ENCODE measurements at regions not wholly inside any gene's neighbourhood (a gene's known extent, or its start where the extent isn't known, plus 50 kb on each side); places are given as distances from the start of the nearest gene placed in this dataset.

- TF ChIP-seq POLR2A (IDR thresholded peaks at IDR 0.05; ENCODE audit: low read length) (no peak), RAD21 (conservative IDR thresholded peaks at IDR 0.05 in 1 of 2, IDR thresholded peaks at IDR 0.05 in 1 of 2) (peak; percentile 31 to 39; a peak in 3 of 5 replicates), CTCF (IDR thresholded peaks at IDR 0.05) (peak; percentile 63), ELK1 (IDR thresholded peaks at IDR 0.05; ENCODE audit: low read depth, low read length) (no peak), CBX2 (IDR thresholded peaks at IDR 0.05; ENCODE audit: borderline replicate concordance, low read depth) (no peak), HOXB13 (CRISPR knock-in tag; IDR thresholded peaks at IDR 0.05; ENCODE audit: low read depth) (no peak), RNF2 (IDR thresholded peaks at IDR 0.05; ENCODE audit: borderline replicate concordance, low read depth) (no peak), HES2 (IDR thresholded peaks at IDR 0.05) (no peak), POLR2AphosphoS2 (conservative IDR thresholded peaks at IDR 0.05; ENCODE audit: low read length) (no peak), CEBPB (IDR thresholded peaks at IDR 0.05) (no peak), SMC3 (IDR thresholded peaks at IDR 0.05) (peak; percentile 40; the same call in 2 of the 3 replicates), HMGXB4 (CRISPR knock-in tag; IDR thresholded peaks at IDR 0.05; ENCODE audit: borderline replicate concordance) (no peak)
Observed at GRCh38 chr18:21997207-21998143, 171.9 kb upstream of the GATA6 start.

Measured in A549 (cell line).